Frontal cortex (tissue), 3 donors: ENCODE measurements at regions not wholly inside any gene's neighbourhood (a gene's known extent, or its start where the extent isn't known, plus 50 kb on each side); places are given as distances from the start of the nearest gene placed in this dataset.
A peak's percentile ranks its signal among the peaks of the same experiment; 100 is the strongest.
"Not testable (repeated sequence)": the region's sequence is repeated elsewhere in the genome, so short reads cannot be mapped to it uniquely, and the experiment has no call there.

Experiments used
- DNase-seq, 2 donors: peaks; one replicate each; pipeline ENCODE4 v3.0.0; 2012; ENCODE audit warnings: low spot score in 2 of 2
- FAIRE-seq: peaks from 2 replicates; lab custom pipeline; 2012; peaks lifted over from hg19 to GRCh38; lab: Jason Lieb, UNC
- donor health status: control.
- donor health status: control.
- donor health status: control.

- FAIRE-seq, result no peak
- peak in 1 of 2 donors; percentile 2 for DNase-seq
Observed at GRCh38 chr11:22920939-22921565, 60.8 kb upstream of the CCDC179 start.

- DNase-seq (no peak), FAIRE-seq (no peak)
Observed at GRCh38 chr11:22922672-22923071, 62.4 kb upstream of the CCDC179 start.

GRCh38 chr11:22923561-22923960 is 63.3 kb upstream of the CCDC179 start:
- DNase-seq (no peak), FAIRE-seq (no peak)

- no peak for DNase-seq
- FAIRE-seq, result no peak
Observed at GRCh38 chr11:22926341-22926740, 66.1 kb upstream of the CCDC179 start.

GRCh38 chr11:22927793-22928192 is 67.5 kb upstream of the CCDC179 start:
- no peak for FAIRE-seq
- DNase-seq, result no peak

GRCh38 chr11:22928207-22928917 is 68.1 kb upstream of the CCDC179 start:
- no peak for FAIRE-seq
- DNase-seq, result no peak

GRCh38 chr11:22930816-22931594 is 70.7 kb upstream of the CCDC179 start:
- DNase-seq, result no peak
- FAIRE-seq, result no peak

- DNase-seq (no peak), FAIRE-seq (no peak)
Observed at GRCh38 chr11:22938691-22939090, 78.4 kb upstream of the CCDC179 start.

- not testable (repeated sequence) for DNase-seq, FAIRE-seq
Observed at GRCh38 chr11:22941544-22941943, 81.3 kb upstream of the CCDC179 start.

- peak in 1 of 2 donors; percentile 25 for DNase-seq
- FAIRE-seq, result no peak
Observed at GRCh38 chr11:22957786-22958185, 97.5 kb upstream of the CCDC179 start.

- DNase-seq (no peak), FAIRE-seq (no peak)
Observed at GRCh38 chr11:22974251-22974650, 114.0 kb upstream of the CCDC179 start.

GRCh38 chr11:22976146-22976545 is 115.9 kb upstream of the CCDC179 start:
- no peak for FAIRE-seq
- no peak for DNase-seq

- DNase-seq (no peak), FAIRE-seq (no peak)
Observed at GRCh38 chr11:22982903-22983302, 122.6 kb upstream of the CCDC179 start.

GRCh38 chr11:22984045-22984444 is 123.8 kb upstream of the CCDC179 start:
- FAIRE-seq (no peak), DNase-seq (no peak)

GRCh38 chr11:22989371-22989770 is 129.1 kb upstream of the CCDC179 start:
- DNase-seq (no peak), FAIRE-seq (no peak)

GRCh38 chr11:22991196-22991595 is 130.9 kb upstream of the CCDC179 start:
- FAIRE-seq (no peak), DNase-seq (no peak)

GRCh38 chr11:23006730-23007129 is 146.5 kb upstream of the CCDC179 start:
- DNase-seq (no peak), FAIRE-seq (no peak)

GRCh38 chr11:23010790-23011335 is 150.6 kb upstream of the CCDC179 start:
- FAIRE-seq (no peak), DNase-seq (no peak)

GRCh38 chr11:23012930-23013329 is 152.7 kb upstream of the CCDC179 start:
- FAIRE-seq, result no peak
- no peak for DNase-seq

GRCh38 chr11:23013509-23013908 is 153.2 kb upstream of the CCDC179 start:
- FAIRE-seq, result no peak
- DNase-seq, result no peak
